Breast epithelium (tissue), 4 donors: ENCODE measurements at regions not wholly inside any gene's neighbourhood (a gene's known extent, or its start where the extent isn't known, plus 50 kb on each side); places are given as distances from the start of the nearest gene placed in this dataset.

Experiments
- DNase-seq, 2 donors: peaks; one replicate each; pipeline ENCODE4 v3.0.0-alpha.2; 2019; ENCODE audit warnings: low spot score in 2 of 2
- H3K27ac ChIP-seq, 2 donors: fragments of 200-600 bp; sonication (generic) in 1 of 2; one replicate each; pipeline ENCODE4 v1.5.1; 2016 to 2019; ENCODE audit warnings: mild to moderate bottlenecking in 1 of 2
- H3K27me3 ChIP-seq, 2 donors: fragments of 200-600 bp; sonication (generic) in 1 of 2; one replicate each; pipeline versions ENCODE4 v1.5.1 to v1.6.0; 2017 to 2019; ENCODE audit warnings: control low read depth in 1 of 2, mild to moderate bottlenecking in 1 of 2
- H3K36me3 ChIP-seq: fragments of 200-600 bp; one replicate; pipeline ENCODE4 v1.5.1; 2019
- H3K4me1 ChIP-seq, 2 donors: fragments of 200-600 bp; sonication (generic); one replicate each; pipeline ENCODE4 v1.5.1; 2016 to 2019; ENCODE audit warnings: control low read depth in 1 of 2
- H3K4me3 ChIP-seq, 3 donors: fragments of 200-600 bp; sonication (generic); 1 replicate in 2 of 3; 2 replicates in 1 of 3; pipeline ENCODE4 v1.5.1; 2016 to 2019; ENCODE audit warnings: mild to moderate bottlenecking in 3 of 3, moderate library complexity in 2 of 3
- H3K9me3 ChIP-seq, 2 donors: fragments of 200-600 bp; sonication (generic) in 1 of 2; one replicate each; pipeline ENCODE4 v1.5.1; 2016 to 2019; ENCODE audit warnings: control low read depth in 1 of 2
- POLR2A ChIP-seq: fragments of 450-650 bp; IDR thresholded peaks from one replicate; pipeline ENCODE4 v1.6.1; 2016; ENCODE audit warnings: antibody characterized with exemption, mild to moderate bottlenecking, moderate library complexity
- POLR2AphosphoS5 ChIP-seq, 3 donors: sonication (generic); formaldehyde crosslinking; IDR thresholded peaks; one replicate each; pipeline ENCODE4 v1.6.1; 2017; ENCODE audit warnings: antibody characterized with exemption in 3 of 3
- intact Hi-C: fragments of 100-400 bp; cut with DNase I; formaldehyde crosslinking; loops from one replicate; pipeline ENCODE4 v1.15.1; 2023; ENCODE audit warnings: low total_unique reads
- TF ChIP-seq, protein P1 (sequence below), 3 donors: fragments of 450-650 bp; IDR thresholded peaks; one replicate each; pipeline ENCODE4 v1.5.1; 2016 to 2017; ENCODE audit warnings: antibody characterized with exemption in 3 of 3, mild to moderate bottlenecking in 3 of 3, moderate library complexity in 3 of 3

DNA sequence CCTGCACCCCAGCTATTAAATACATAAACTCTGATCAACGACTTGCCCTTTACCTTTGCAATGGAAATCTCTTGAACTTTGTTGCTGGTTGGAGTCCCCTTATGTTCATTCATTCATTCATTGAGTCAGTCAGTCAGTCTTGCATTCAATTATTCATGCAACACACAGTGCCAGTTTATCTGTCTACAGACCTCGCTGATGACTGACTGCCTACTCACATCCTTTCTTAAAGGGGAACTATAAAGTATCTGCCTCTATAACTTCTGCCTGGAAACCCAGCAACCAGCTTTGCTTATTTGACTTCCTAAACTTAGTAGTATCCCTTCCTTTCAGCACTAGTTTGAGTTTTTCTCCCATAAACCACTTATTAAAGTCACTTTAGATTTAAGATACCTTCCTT, 620.8 kb upstream of the ADGRL3 start:
- H3K4me3 ChIP-seq = no peak overlapping the region
- H3K27me3 ChIP-seq = no peaks in the 10 kb centered on the region
- no peak for DNase-seq
- H3K9me3 ChIP-seq = no peaks in the 10 kb centered on the region
- TF ChIP-seq POLR2A = no peak
- TF ChIP-seq, protein P1, sequence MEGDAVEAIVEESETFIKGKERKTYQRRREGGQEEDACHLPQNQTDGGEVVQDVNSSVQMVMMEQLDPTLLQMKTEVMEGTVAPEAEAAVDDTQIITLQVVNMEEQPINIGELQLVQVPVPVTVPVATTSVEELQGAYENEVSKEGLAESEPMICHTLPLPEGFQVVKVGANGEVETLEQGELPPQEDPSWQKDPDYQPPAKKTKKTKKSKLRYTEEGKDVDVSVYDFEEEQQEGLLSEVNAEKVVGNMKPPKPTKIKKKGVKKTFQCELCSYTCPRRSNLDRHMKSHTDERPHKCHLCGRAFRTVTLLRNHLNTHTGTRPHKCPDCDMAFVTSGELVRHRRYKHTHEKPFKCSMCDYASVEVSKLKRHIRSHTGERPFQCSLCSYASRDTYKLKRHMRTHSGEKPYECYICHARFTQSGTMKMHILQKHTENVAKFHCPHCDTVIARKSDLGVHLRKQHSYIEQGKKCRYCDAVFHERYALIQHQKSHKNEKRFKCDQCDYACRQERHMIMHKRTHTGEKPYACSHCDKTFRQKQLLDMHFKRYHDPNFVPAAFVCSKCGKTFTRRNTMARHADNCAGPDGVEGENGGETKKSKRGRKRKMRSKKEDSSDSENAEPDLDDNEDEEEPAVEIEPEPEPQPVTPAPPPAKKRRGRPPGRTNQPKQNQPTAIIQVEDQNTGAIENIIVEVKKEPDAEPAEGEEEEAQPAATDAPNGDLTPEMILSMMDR (IDR thresholded peaks at IDR 0.05) = no peak
- no peak overlapping the region for H3K27ac ChIP-seq
- H3K4me1 ChIP-seq = no peaks in the 10 kb centered on the region
- H3K36me3 ChIP-seq = no peaks in the 10 kb centered on the region
- intact Hi-C loops = no loop called here

- Histone ChIP-seq H3K9me3 (no peaks in the 10 kb centered on the region), H3K27ac (no peak overlapping the region), H3K4me1 (no peaks in the 10 kb centered on the region), H3K4me3 (no peak overlapping the region), H3K27me3 (no peaks in the 10 kb centered on the region), H3K36me3 (no peaks in the 10 kb centered on the region)
- intact Hi-C loops = no loop called here
- TF ChIP-seq, protein P1 (IDR thresholded peaks at IDR 0.05) = no peak
- no peak for TF ChIP-seq POLR2A
- TF ChIP-seq POLR2AphosphoS5 (IDR thresholded peaks at IDR 0.05) = no peak
- no peak for DNase-seq
Measured at GRCh38 chr4:60581919-60582536, 618.1 kb upstream of the ADGRL3 start.

- Histone ChIP-seq H3K4me1 (no peaks in the 10 kb centered on the region), H3K4me3 (no peak overlapping the region), H3K27me3 (no peaks in the 10 kb centered on the region), H3K9me3 (no peaks in the 10 kb centered on the region), H3K36me3 (no peaks in the 10 kb centered on the region), H3K27ac (no peak overlapping the region)
- intact Hi-C loops = no loop called here
- TF ChIP-seq POLR2AphosphoS5 (IDR thresholded peaks at IDR 0.05) = no peak
- TF ChIP-seq, protein P1 (IDR thresholded peaks at IDR 0.05) = no peak
- TF ChIP-seq POLR2A = no peak
- DNase-seq = no peak
Measured at GRCh38 chr4:60588556-60588955, 611.6 kb upstream of the ADGRL3 start.

DNA sequence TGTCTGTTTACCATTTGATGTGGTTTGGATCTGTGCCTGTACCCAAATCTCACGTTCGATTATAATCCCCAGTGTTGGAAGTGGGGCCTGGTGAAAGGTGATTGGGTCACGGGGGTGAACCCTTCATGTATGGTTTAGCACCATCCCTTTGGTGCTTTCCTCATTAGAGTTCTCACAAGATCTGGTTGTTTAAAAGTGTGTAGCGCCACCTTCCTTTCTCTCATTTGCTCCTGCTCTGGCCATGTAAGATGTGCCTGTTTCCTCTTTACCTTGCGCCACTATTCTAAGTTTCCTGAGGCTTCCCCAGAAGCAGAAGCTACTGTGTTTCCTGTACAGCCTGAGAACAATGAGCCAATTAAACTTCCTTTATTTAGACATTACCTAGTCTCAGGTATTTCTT, 610.7 kb upstream of the ADGRL3 start:
- Histone ChIP-seq H3K27ac (no peak overlapping the region), H3K36me3 (no peaks in the 10 kb centered on the region), H3K4me3 (no peak overlapping the region), H3K27me3 (no peaks in the 10 kb centered on the region), H3K4me1 (no peaks in the 10 kb centered on the region), H3K9me3 (no peaks in the 10 kb centered on the region)
- no peak for DNase-seq
- intact Hi-C loops = no loop called here
- TF ChIP-seq POLR2AphosphoS5 (IDR thresholded peaks at IDR 0.05) = no peak
- TF ChIP-seq POLR2A = no peak
- TF ChIP-seq, protein P1 (IDR thresholded peaks at IDR 0.05) = no peak

GRCh38 chr4:60590116-60590515, 610.0 kb upstream of the ADGRL3 start:
- H3K9me3 ChIP-seq = no peaks in the 10 kb centered on the region

More at GRCh38 chr4:60590116-60590515, 610.0 kb upstream of the ADGRL3 start:
- TF ChIP-seq POLR2A (no peak), POLR2AphosphoS5 (IDR thresholded peaks at IDR 0.05) (no peak)
- TF ChIP-seq, protein P1 (IDR thresholded peaks at IDR 0.05) = no peak
- no peak for DNase-seq
- H3K27ac ChIP-seq = no peak overlapping the region
- no peaks in the 10 kb centered on the region for H3K4me1 ChIP-seq
- intact Hi-C loops = no loop called here
- no peaks in the 10 kb centered on the region for H3K36me3 ChIP-seq
- H3K27me3 ChIP-seq = no peaks in the 10 kb centered on the region
- no peak overlapping the region for H3K4me3 ChIP-seq
